HG03159 (cell line): ENCODE measurements at regions not wholly inside any gene's neighbourhood (a gene's known extent, or its start where the extent isn't known, plus 50 kb on each side); places are given as distances from the start of the nearest gene placed in this dataset.

ENCODE experiments used
- ATAC-seq: cut with Tn5 transposase; IDR thresholded peaks from one replicate; pipeline ENCODE4 v1.9.1; 2021; ENCODE audit warnings: mild to moderate bottlenecking, moderate library complexity; ENCODE audit not compliant: unreplicated experiment

- no peak for ATAC-seq
Observed at GRCh38 chr1:184267747-184268146, 119.1 kb upstream of the C1orf21 start.

- ATAC-seq: no peak
Observed at GRCh38 chr1:184270556-184270955, 116.3 kb upstream of the C1orf21 start.

- ATAC-seq: no peak
Observed at GRCh38 chr1:184272175-184272866, 114.5 kb upstream of the C1orf21 start.

- ATAC-seq: no peak
Observed at GRCh38 chr1:184276416-184276815, 110.4 kb upstream of the C1orf21 start.

- no peak for ATAC-seq
Observed at GRCh38 chr1:184279911-184280458, 106.8 kb upstream of the C1orf21 start.

- no peak for ATAC-seq
Observed at GRCh38 chr1:184283999-184284398, 102.8 kb upstream of the C1orf21 start.

- no peak for ATAC-seq
Observed at GRCh38 chr1:184284900-184285299, 101.9 kb upstream of the C1orf21 start.

GRCh38 chr1:184285401-184286087 is 101.3 kb upstream of the C1orf21 start:
- ATAC-seq: no peak

- ATAC-seq: no peak
Observed at GRCh38 chr1:184287001-184287400, 99.8 kb upstream of the C1orf21 start.

- no peak for ATAC-seq
Observed at GRCh38 chr1:184289825-184290550, 96.8 kb upstream of the C1orf21 start.

GRCh38 chr1:184291701-184292100 is 95.1 kb upstream of the C1orf21 start:
- ATAC-seq: no peak

GRCh38 chr1:184292101-184292500 is 94.7 kb upstream of the C1orf21 start:
- no peak for ATAC-seq

- ATAC-seq: no peak
Observed at GRCh38 chr1:184294101-184294500, 92.7 kb upstream of the C1orf21 start.

- ATAC-seq: no peak
Observed at GRCh38 chr1:184296466-184297243, 90.2 kb upstream of the C1orf21 start.

- ATAC-seq: no peak
Observed at GRCh38 chr1:184297244-184297750, 89.5 kb upstream of the C1orf21 start.

GRCh38 chr1:184298440-184299405 is 88.1 kb upstream of the C1orf21 start:
- no peak for ATAC-seq

GRCh38 chr1:184299406-184299790 is 87.4 kb upstream of the C1orf21 start:
- no peak for ATAC-seq

GRCh38 chr1:184299796-184300195 is 87.0 kb upstream of the C1orf21 start:
- no peak for ATAC-seq

- no peak for ATAC-seq
Observed at GRCh38 chr1:184300446-184300845, 86.4 kb upstream of the C1orf21 start.

GRCh38 chr1:184301227-184301626 is 85.6 kb upstream of the C1orf21 start:
- ATAC-seq: no peak
